Islet precursor cell (in vitro differentiated cells): ENCODE measurements at regions not wholly inside any gene's neighbourhood (a gene's known extent, or its start where the extent isn't known, plus 50 kb on each side); places are given as distances from the start of the nearest gene placed in this dataset.
A peak's percentile ranks its signal among the peaks of the same experiment; 100 is the strongest.
"Not testable (repeated sequence)": the region's sequence is repeated elsewhere in the genome, so short reads cannot be mapped to it uniquely, and the experiment has no call there.

Experiments
- DNase-seq: peaks from one replicate; pipeline ENCODE4 v3.0.0-alpha.2; 2018

DNA sequence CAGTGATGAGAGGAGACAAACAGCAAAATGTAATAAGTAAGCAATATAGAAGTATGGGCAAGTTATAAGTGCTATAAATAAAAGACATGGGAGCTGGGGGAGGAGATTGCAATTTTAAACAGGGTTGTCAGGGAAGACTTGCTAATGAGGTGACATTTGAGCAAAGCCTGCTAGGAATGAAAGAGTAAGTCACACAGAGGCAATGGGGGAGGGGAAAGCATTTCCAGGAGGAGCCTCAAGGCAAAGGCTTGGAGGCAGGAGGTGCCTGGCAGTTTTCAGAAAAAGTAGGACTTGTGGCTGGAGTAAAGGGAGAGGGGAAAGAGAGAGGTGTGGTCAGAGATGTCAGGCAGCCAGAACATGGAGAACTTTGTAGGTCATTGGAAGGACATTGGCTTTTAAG, 124.4 kb upstream of the NMUR2 start:
- peak; percentile 71 for DNase-seq

DNA sequence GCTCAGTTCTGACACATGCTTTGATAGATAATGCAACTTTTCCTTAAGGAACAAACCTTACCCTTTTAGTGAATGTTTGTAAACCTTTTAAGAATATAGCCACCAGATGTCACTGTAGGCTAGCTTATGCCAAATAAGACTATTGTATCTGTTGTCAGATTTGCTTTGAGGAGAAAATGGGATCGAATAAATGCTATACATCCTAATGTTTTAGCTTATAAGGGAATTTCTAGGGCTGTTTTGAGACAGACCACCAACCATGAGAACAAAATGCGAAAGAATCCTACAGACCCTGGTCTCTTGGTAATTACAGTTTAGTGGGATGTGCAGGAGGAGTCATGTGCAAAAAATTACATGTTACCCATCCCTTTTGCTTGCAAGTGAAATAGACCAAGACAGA, 127.6 kb upstream of the NMUR2 start:
- DNase-seq, result no peak

DNA sequence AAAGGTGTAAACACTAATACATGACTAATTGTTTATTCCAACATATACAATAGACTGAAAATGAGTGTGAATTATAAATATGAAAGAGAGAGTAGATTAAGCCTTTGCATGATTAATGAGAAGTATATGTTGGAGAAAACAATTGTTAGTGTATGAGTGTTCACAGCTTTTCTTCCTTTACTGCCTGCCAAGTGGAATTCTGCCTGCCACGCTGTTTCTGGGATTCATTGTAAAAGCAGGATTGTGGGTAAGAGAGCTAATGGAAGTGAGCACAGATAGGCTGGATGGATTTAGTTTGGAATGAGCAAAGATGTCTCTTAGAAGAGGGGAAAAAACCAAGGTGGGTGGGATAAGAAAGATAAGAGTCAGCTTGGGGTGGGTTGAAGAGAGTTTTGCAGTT, 129.6 kb upstream of the NMUR2 start:
- no peak for DNase-seq

DNA sequence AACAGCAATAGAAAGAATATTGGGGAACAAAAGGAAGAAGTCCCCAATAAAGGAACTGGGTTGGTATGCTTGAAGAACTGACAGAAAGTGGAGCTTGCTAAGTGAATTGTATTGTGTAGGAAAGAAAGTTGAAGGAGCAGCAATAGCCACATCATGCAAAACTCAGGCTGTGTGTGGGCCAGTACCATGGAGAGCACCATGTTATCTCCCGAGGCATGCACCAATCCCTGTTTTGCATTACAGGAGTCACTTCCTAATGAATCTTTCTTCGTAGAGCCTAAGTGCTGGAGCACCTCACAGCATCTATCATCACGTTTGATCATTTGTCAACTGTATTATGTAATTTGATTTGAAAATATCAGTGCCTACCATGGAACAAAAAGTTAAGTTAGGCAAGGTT, 137.7 kb upstream of the NMUR2 start:
- peak; percentile 80 for DNase-seq

DNA sequence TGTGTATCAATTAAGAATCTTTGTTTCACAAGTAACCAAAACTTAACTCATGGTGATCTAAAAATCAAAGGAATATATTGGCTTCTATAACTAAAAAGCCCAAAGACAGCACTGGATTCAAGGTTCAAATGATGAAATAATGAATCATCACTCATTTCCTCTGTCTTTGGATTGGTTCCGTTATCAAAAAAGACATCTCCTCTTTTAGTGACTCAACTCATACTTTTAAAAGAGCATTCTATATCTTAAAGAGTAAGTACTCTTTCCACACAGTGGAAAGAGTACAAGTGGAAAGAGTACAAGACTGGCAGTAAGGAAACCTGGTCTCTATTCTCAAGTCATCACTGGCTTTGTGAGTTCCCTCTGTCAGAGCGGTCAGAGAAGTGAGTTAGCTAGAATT, 141.4 kb upstream of the NMUR2 start:
- no peak for DNase-seq

DNA sequence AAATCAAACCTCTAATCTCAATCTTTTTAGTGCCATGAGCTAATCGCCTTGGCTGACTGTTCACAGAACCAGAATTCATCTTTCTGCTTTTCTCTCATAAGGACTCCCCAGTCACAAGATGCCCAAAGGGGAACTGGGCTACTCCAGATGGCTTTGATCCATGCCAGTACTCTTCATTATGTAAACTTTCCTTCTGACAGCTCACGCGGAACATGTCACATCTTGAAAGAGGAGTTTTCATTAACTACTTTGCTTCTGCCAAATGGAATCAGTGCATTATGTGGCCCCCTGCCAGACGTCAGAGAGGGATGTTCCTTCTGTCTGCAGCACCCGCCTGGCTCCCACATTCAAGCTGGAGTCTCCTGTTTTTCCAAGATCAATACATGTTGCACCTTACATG, 142.1 kb upstream of the NMUR2 start:
- no peak for DNase-seq

DNA sequence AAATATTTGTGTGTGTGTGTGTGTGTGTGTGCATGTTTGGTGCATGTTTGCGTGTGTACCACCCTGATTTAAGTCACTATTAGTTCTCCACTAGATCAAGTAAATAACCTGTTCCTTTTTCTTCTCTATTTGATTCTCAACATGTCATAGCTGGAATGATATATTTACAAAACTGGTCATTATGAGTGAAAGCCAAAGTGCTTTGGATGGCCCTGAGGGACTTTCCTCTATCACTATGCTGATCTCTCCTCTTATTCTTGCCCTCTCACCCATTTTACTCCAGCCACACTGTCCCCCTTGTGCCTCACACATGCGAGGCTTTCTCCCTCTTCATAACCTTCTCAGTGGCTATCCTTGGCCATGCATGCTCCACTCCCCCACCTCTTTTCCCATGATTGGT, 144.6 kb upstream of the NMUR2 start:
- DNase-seq, result no peak

DNA sequence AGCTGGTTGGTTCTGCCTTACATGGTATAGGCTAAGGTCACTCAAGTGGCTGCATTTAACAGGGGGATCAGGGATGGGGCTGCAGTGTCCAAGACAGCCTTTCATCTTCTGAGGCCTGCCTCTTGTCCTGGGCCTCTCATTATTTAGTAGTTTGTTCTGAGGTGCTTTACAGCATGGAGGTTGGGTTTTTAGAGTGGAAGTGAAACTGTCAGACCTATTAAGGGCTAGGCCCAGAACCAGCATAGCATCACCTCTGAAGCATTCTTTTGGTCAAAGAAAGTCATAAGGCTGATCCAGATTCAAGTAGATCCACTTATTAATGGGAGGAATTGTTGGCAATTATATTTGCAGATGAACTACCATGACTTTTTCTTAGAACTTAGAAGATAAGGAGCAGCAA, 146.0 kb upstream of the NMUR2 start:
- DNase-seq, result no peak

DNA sequence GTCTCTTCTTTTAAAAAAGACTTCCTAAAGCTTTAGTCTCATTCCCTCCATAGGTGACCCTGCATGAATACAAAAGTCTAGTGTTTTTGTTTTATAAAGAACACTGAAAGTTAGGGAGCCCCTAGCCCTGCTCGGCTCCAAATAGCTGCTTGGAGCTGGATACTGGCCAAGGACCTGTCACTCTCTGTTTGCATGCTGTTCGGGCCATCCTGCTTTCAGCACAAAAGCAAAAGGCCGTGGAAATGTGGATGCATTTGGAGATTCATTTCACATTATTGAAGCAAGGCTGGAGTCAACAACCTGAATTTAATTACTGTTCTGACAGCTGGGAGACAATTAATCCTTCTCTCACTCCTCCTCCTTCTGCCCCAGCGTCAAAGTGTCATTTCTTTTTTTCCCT, 151.7 kb upstream of the NMUR2 start:
- DNase-seq, result no peak

DNA sequence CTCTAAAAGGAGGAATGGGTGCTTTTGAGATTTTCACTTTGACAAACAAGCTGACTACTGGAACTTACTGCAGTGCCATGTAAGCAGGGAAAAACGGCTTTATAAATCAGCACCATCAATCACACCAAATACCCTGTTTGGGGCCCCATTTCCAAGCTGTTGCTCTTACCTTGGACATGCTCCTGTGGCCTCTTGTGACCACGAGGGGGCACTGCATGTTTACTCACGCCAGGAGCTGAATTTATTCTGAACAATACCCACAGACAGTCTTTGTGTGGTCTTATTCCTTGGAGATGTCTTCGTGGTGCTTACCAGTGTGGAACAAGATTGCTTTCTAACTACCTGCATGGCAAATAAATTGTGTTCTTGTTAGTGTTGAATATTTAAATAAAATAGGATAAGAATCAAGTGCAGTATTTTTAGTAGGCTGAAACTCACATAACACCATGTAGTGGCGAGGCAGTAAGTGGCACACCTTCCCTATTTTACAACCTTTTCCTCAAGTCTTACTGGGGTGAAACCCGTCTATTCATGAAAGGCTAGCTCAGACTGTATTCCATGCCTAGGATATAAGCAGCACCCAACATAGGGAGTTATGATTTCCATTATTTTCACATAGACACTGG, 155.5 kb upstream of the NMUR2 start:
- peak; percentile 74 for DNase-seq

DNA sequence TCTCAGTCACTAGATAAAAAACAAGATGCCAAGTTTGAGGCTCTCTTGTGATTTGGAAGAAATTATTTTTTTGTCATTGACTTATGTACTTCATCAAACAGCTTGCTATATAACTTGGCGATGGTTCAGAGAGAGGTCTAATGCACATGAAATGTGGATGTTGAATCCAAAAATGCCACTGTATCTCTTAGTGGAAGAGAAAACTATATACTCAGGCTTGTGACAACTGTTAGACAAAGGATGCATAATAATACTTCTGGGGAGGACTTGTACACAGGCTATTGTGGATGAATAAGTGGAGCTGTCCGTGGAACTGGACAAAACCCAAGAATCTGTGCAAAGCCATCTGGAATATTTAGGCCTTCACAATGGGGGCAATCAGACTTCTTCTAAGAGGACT, 162.9 kb upstream of the NMUR2 start:
- no peak for DNase-seq

DNA sequence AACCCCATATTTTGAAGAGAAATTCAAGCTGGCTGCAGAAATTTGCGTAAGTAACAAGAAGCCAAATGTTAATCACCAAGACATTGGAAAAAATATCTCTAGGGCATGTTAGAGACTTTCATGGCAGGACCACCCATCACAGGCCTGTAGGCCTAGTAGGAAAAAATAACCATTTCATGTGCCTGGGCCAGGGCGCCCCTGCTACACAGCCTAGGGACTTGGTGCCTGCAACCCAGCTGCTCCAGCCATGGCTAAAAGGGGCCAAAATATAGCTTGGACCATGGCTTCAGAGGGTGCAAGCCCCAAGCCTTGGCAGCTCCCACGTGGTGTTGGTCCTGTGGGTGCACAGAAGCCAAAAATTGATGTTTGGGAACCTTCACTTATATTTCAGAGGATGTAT, 167.7 kb upstream of the NMUR2 start:
- no peak for DNase-seq

DNA sequence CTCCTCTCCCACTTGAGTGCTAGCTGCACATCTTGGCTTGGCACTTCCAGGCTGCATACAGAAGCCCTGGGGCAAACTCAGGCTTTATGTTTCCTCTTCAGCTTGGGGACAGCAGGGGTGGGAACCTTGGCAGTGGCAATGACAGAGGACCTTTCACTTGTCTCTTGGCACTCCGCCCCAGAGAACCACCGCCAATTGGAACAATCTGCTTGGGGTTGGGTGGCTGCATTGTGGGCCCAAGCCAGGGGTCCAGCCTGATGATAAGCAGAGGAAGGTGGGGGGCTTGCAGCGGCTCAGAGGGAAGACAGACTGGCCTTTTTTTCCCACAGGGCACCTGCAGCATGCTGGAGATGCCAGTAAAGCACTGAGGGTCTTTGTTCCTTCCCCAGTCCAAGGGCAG, 179.0 kb upstream of the NMUR2 start:
- DNase-seq, result no peak

DNA sequence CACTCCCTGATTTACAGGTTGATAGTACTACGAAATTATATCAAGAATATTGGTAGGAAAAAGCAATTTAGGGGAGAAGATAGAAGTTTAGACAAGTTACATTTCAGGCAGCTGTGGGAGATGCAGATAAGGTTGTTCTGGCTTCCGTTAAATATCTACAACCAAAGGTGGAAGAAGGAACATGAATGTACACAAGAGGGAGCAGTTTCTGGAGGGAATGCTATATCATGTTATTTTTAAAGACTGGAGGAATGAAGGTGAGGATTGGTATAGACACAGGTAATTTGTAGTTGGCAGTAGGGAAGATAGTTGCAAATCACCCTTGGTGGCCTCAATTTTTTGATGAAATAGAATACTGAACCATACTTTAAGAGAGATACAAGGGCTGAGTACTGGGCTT, 187.3 kb upstream of the NMUR2 start:
- DNase-seq, result no peak

DNA sequence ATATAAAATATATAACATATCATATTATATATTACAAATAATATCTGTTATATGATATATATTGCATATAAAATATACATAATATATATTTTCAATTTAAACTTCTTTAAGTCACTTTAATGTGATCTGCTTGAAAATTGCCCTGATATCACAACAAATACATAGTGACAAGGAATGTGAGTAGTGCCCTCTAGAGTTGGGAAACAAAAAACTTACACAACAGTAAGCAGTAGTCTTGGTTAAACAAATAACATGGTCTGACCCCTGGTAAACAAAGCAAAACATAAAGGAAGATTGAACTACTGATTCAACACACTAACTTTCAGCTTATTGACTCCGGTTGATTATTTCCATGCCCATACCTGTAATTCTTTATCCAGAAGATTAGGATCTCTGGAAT, 188.3 kb upstream of the NMUR2 start:
- DNase-seq, result no peak

DNA sequence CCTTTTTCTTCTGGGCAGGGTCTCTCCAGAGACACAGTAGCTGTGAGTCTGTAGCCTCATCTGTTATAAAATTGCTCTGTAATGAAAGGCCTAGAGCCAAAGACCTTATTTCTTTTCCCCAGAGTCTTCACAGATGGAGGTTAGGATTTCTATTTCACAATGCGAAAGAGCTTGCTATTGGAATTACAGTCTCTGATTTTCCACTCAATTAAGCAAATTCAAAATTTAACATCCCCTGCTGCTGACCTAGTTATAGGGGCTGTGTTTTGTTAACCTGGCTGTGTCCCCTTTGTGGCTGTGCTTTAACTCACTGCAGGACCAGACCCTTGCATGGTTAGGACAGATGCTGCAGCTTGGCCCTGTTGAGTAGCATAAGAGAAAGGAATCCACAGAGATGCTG, 190.3 kb upstream of the NMUR2 start:
- DNase-seq, result no peak

DNA sequence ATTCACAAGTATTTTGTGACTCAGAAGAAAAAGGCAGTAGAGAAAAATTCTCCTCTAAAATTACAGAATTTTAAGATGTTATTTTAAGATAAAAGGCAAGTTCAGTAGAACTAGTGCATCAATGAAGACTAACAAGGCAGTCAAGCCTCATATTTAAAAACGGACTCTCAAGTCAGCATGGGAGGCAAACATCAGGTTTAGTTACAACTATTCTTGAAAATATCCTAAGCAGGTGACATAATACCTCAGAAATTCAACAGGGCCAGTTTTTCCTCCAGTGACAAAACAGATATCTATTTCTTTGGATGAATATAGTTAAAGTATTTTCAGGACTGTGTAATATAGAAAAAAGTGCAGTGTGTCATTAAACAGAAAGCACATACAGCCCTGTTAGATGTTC, 194.0 kb upstream of the NMUR2 start:
- DNase-seq, result no peak

DNA sequence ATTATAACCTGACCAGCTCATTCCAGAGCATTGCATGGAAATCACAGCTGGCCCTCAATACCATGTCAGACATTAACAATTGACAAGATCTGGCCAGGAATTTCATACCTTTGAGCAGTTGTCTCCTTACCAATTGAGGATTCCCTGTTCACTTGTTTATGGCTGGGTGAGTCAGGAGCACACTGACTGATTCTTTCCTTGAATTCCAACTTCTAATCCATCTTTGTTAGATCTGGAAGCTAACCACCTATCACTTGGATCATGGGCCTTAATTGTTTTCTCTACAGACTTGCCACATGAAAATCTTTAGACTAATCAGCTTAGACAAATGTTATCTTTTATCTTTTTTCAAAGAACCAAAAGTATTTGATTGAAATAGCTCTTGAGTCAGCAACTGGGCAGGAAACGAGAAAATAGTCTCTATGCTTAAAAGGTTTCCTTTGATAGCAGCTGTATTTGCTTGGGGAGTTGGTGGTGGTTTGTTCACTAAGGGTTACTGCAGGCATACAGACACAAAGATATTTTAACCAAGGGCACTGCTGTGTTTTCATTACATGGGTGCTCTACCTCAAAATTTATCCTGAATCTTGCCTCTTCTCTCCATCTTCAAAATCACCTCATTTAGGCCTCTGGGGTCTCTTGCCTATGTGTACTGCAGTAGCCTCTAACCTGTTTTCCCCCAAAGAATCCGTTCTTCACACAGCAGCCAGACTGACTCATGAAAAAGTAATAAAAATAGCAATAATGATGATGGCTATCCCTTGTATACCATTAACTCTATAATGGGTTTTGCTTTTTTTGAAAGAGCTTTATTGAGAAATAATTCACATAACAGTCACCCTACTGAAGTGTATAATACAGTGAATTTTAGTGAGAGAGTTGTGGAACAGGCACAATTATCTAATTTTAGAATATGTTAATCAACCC, 197.0 kb upstream of the NMUR2 start:
- no peak for DNase-seq

DNA sequence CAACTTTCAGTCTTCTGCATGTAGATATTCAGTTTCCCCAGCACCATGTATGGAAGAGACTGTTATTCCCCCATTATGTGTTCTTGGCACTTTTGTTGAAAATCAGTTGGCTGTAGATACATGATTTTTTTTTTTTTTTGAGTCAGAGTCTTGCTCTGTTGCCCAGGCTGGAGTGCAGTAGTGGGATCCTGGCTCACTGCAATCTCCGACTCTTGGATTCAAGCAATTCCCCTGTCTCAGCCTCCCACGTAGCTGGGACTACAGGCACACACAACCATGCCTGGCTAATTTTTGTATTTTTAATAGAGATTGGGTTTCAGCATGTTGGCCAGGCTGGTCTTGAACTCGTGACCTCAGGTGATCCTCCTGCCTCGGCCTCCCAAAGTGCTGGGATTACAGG, 201.0 kb upstream of the NMUR2 start:
- not testable (repeated sequence) for DNase-seq

DNA sequence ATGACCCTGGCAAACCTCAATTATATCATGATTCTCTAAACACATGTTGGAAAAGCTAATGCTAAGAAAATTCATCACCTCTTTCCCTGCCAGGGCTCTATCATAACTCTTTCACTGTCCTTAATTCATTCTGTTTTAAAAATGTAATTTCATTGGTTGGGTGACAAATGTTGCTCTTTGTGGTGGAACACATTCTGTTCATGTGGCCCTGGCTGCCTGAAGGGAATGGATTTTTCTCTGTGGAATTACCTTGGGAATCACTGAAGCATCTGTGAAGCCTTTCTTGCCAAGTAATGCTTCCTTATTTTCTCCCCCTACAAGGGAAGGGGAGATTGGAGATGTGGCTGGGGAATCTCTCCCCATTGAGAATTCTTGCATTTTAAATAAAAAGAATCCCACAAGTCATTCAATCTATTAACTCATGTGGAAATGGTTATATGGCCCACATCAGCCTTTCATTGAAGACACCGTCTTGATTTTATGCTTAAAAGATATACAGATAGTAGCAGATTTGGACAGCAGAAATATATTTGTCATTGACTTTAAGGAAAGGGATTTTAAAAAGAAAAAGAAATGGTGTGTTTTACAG, 201.8 kb upstream of the NMUR2 start:
- DNase-seq, result no peak

DNA sequence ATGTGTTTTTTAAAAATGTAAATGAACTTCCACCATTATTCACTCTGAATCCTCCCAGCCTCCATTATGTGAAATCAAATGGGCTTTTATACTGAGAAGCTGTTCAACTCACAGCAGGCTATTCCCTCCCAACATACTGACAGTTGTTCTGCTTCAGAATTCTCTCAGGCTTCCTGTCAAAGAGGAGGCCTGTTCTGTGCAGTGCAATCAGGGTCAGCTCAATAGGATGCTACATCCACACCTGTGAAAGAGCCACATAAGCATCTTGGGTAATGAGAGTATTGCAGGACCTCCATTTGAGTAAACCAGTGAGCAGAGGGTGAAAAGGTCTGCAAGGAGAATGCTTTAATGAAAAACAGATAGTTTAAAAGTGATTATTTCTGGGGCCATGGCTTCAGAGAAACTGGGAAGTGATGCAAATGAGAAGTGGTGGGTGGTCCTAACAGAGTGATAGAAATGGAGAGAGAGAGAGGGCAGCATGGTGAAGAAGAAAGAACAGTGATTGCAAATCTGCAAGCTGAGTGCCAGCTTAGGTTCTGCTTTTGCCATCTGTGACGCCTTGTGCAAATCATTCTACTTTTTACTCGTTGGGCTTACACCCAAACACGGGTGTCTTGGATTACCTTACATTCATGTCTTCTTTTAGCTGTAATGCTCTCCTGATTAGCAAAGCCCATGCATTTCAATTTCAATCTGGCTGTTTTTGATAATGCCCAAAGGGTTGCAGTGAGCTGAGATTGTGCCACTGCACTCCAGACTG, 202.5 kb upstream of the NMUR2 start:
- no peak for DNase-seq

DNA sequence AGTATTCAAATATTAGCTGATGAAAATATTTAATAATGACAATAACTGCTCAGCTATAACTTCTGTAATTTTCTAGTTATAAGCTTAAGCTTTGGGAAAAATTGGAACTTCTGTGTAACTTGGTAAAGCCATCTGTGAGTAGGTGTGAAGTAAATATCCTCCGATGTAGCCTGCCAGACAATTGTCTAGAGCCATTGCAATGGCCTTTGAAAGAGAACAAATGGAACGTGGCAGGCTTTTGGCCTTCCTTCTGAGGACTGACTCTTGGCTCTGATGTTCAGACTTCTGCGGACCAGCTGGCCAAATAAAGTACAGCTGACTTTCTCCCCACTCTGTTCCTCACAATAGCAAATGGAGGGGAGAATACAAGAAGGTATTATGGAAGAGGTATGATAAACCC, 203.4 kb upstream of the NMUR2 start:
- DNase-seq, result no peak

DNA sequence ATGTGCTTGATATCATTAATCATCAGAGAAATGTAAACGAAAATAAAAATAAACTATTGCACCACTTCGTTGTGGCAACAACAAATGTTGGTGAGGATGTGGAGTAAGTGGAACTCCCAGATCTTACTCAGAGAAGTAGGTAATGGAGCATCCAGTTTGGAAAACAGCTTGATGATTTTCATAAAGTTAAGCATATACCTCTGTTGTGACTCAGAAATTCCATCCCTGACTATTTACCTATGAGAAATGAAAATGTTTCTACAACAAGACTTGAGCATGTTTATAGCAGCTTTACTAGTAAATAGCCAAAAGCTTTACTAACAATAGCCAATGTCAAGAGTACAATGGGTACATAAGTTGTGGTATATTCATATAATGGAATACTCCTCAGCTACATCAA, 214.7 kb upstream of the NMUR2 start:
- DNase-seq, result no peak

DNA sequence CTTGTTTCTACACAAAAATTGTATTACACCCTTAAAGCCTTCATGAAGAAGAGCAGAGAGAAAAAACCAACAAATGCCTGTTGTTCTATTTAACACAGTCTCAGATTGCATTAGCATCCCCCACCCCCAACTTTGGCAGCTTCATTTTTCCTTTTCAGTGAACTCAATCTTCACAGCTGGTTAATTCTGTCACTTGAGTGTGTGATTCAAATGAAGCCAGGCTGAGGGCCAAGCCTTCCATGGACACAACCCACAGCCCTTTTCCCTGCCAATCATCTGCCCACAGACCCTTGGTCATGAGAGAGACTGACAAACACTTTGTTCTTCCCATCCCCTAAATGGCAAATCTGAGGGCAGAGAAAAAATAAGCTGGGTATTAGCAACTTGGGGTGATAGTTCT, 217.5 kb upstream of the NMUR2 start:
- DNase-seq, result no peak
